ENCODE measurements at regions not wholly inside any gene's neighbourhood (a gene's known extent, or its start where the extent isn't known, plus 50 kb on each side); places are given as distances from the start of the nearest gene placed in this dataset.
"Not testable (repeated sequence)": the region's sequence is repeated elsewhere in the genome, so short reads cannot be mapped to it uniquely, and the experiment has no call there.

GRCh38 chr7:121714559-121715303 lies 158.2 kb upstream of the PTPRZ1 start:
- peaks cover 0 to 2% (median 0%) of the 10 kb centered on the region in 4 donors for H3K4me1 ChIP-seq
- peak in 1 of 3 donors; percentile 72 for DNase-seq
- H3K9me3 ChIP-seq: no peaks in the 10 kb centered on the region
- no peaks in the 10 kb centered on the region for H3K27me3 ChIP-seq
- H3K27ac ChIP-seq: peak overlapping the region in 3 of 4 donors; percentile 30 to 78 (median 74)
- H3K36me3 ChIP-seq: no peaks in the 10 kb centered on the region
- H3K4me3 ChIP-seq: peak overlapping the region in 1 of 4 donors; percentile 11
- TF ChIP-seq CTCF (IDR thresholded peaks at IDR 0.05): peak in 1 of 6 experiments; percentile 6
- no peak for TF ChIP-seq POLR2A (IDR thresholded peaks at IDR 0.05)

GRCh38 chr7:121712961-121713360 lies 160.0 kb upstream of the PTPRZ1 start:
- H3K27me3 ChIP-seq: not testable (repeated sequence)

GRCh38 chr7:121697731-121698316 lies 175.1 kb upstream of the PTPRZ1 start:
- Histone ChIP-seq H3K27me3 (no peaks in the 10 kb centered on the region), H3K36me3 (no peaks in the 10 kb centered on the region), H3K4me3 (no peak overlapping the region), H3K9me3 (no peaks in the 10 kb centered on the region), H3K27ac (no peak overlapping the region), H3K4me1 (no peaks in the 10 kb centered on the region)
- TF ChIP-seq POLR2A (IDR thresholded peaks at IDR 0.05): no peak
- TF ChIP-seq CTCF (IDR thresholded peaks at IDR 0.05): no peak
- DNase-seq: no peak

More at GRCh38 chr7:121712961-121713360, 160.0 kb upstream of the PTPRZ1 start:
- H3K4me3 ChIP-seq, H3K4me1 ChIP-seq, H3K36me3 ChIP-seq, H3K9me3 ChIP-seq, H3K27ac ChIP-seq: not testable (repeated sequence)
- peak in 2 of 3 donors; percentile 61 to 64 for DNase-seq

GRCh38 chr7:121696954-121697353 lies 176.0 kb upstream of the PTPRZ1 start:
- TF ChIP-seq POLR2A (IDR thresholded peaks at IDR 0.05) (no peak), CTCF (IDR thresholded peaks at IDR 0.05) (no peak)
- Histone ChIP-seq H3K36me3 (no peaks in the 10 kb centered on the region), H3K4me1 (no peaks in the 10 kb centered on the region), H3K9me3 (no peaks in the 10 kb centered on the region), H3K27ac (no peak overlapping the region), H3K27me3 (no peaks in the 10 kb centered on the region), H3K4me3 (no peak overlapping the region)
- DNase-seq: no peak

- no peaks in the 10 kb centered on the region for H3K9me3 ChIP-seq
- no peak overlapping the region for H3K27ac ChIP-seq
- no peak for DNase-seq
- TF ChIP-seq POLR2A (IDR thresholded peaks at IDR 0.05) (no peak), CTCF (IDR thresholded peaks at IDR 0.05) (no peak)
- H3K4me3 ChIP-seq: no peak overlapping the region
- H3K36me3 ChIP-seq: no peaks in the 10 kb centered on the region
- no peaks in the 10 kb centered on the region for H3K27me3 ChIP-seq
- no peaks in the 10 kb centered on the region for H3K4me1 ChIP-seq
These were observed 183.2 kb upstream of the PTPRZ1 start for GRCh38 chr7:121689749-121690148.

GRCh38 chr7:121681700-121682099 lies 191.3 kb upstream of the PTPRZ1 start:
- no peaks in the 10 kb centered on the region for H3K4me1 ChIP-seq
- no peak overlapping the region for H3K4me3 ChIP-seq
- H3K27ac ChIP-seq: no peak overlapping the region
- H3K36me3 ChIP-seq: no peaks in the 10 kb centered on the region
- no peak for DNase-seq
- H3K27me3 ChIP-seq: no peaks in the 10 kb centered on the region
- TF ChIP-seq CTCF (IDR thresholded peaks at IDR 0.05) (no peak), POLR2A (IDR thresholded peaks at IDR 0.05) (no peak)
- H3K9me3 ChIP-seq: no peaks in the 10 kb centered on the region

Data from Peyer's patch (tissue), 4 donors.